HG03432 (cell line): ENCODE measurements at regions not wholly inside any gene's neighbourhood (a gene's known extent, or its start where the extent isn't known, plus 50 kb on each side); places are given as distances from the start of the nearest gene placed in this dataset.

ENCODE experiments used
- ATAC-seq: cut with Tn5 transposase; IDR thresholded peaks from one replicate; pipeline ENCODE4 v1.9.1; 2021; ENCODE audit warnings: mild to moderate bottlenecking, moderate library complexity; ENCODE audit not compliant: unreplicated experiment

DNA sequence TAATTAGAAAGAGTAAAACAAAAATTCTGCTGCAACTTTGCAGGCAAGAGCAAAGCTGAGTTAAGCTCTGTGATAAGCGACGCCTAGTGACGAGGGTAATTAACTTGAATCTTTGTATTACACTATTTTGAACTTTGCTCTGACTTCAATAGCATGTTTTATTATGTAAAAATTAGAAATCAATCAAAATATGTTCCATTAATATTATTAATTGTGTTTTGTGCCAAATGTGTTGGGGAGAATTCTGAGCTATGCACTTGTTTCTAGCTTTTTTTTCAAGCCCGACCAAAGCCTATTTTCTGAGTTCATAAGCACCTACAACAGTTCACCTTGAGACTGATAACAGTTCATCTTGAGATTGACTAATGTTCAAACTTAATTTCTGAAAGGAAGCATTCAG is 90.1 kb upstream of the PDE3A start:
- no peak for ATAC-seq

- ATAC-seq: no peak
Observed at GRCh38 chr12:20280515-20280914, 87.8 kb upstream of the PDE3A start.

DNA sequence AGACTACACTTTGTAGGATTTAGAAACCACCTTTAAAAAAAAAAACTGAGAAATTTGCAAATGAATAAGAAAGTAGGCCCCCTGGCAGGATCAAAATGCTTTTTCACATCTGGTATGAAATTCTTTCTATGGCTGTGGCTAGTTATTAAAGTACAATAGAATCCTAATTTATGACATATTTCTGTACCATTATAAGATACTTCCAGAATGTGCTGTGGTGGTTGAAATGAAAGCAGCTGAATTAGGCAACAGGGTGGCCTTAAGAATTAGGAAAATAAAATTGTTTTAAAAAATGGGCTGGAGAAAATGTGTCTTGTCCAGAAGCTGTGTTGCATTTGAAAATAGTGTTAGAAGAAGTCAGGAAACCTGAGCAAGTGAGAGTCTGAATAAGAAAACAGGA is 85.9 kb upstream of the PDE3A start:
- no peak for ATAC-seq

- ATAC-seq: no peak
Observed at GRCh38 chr12:20283482-20283881, 84.9 kb upstream of the PDE3A start.

- ATAC-seq: no peak
Observed at GRCh38 chr12:20289520-20289919, 78.8 kb upstream of the PDE3A start.

DNA sequence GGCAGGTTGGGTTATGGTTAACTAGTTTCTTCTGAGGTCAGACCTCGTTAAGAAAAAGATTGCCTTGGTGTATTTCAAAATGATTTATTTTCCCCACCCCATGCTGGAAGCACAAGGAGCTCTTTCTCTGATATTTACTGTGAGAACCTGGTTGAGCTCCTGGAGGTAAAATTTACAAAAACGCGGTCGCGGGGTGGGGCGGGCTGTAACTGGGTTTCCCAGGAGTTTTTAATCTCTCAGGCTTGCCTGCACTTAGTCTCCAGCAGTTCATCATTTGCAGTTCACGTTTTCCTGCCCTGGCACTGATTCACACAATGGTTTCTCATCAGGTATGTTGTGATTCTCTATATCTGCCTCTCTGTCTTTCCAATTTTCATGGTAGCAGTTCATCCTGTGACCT is 67.9 kb upstream of the PDE3A start:
- no peak for ATAC-seq

- ATAC-seq: no peak
Observed at GRCh38 chr12:20305470-20305869, 62.9 kb upstream of the PDE3A start.

GRCh38 chr12:20309504-20310148 is 58.7 kb upstream of the PDE3A start:
- ATAC-seq: no peak

GRCh38 chr12:20314328-20314727 is 54.0 kb upstream of the PDE3A start:
- no peak for ATAC-seq

DNA sequence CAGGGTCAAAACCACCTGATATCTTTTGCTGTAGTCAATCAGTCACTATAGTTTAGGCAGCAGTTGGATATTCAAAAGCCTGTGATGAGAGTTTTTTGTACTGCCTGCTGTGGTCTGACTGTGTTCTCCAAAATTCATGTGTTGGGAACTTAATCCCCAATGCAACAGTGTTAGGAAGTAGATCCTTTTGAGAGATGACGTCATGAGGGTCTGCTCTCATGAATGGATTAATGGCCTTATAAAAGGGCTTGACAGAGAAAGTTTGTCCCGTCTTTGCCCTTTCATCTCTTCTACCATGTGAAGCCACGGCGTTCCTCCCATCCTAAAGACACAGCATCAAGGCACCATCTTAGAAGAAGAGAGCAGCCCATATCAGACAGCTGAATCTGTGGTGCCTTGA is 50.8 kb upstream of the PDE3A start:
- no peak for ATAC-seq
